Lower leg skin (tissue), 3 donors: ENCODE measurements at regions not wholly inside any gene's neighbourhood (a gene's known extent, or its start where the extent isn't known, plus 50 kb on each side); places are given as distances from the start of the nearest gene placed in this dataset.

Source experiments
- POLR2A ChIP-seq, 2 donors: fragments of 450-650 bp; IDR thresholded peaks; one replicate each; pipeline ENCODE4 v1.6.1; 2016 to 2017; ENCODE audit warnings: antibody characterized with exemption in 2 of 2, mild to moderate bottlenecking in 1 of 2, moderate library complexity in 1 of 2
- TF ChIP-seq, protein P1 (sequence below), 3 donors: fragments of 450-650 bp; IDR thresholded peaks; one replicate each; pipeline ENCODE4 v1.5.1; 2016; ENCODE audit warnings: antibody characterized with exemption in 3 of 3, mild to moderate bottlenecking in 3 of 3, moderate library complexity in 2 of 3

DNA sequence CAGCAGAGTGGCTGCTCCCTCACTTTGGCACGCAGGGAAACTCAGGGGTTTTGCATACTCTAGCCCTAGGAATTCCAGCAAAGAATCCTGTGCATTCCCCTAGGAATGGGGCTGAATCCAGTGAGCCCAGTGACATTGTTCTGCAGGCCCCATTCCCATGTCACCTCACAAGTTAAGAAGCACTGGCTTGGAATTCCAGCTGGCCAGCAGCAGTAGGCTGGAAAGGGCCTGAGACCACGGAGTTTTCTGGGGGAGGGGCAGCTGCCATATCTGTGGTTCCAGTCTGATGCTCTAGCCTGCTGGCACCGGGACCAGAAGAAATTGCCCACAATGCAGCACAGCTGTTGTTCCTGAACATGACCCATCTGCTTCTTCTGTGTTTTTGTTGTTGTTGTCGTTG, 217.6 kb upstream of the DMRTA1 start:
- TF ChIP-seq, protein P1, sequence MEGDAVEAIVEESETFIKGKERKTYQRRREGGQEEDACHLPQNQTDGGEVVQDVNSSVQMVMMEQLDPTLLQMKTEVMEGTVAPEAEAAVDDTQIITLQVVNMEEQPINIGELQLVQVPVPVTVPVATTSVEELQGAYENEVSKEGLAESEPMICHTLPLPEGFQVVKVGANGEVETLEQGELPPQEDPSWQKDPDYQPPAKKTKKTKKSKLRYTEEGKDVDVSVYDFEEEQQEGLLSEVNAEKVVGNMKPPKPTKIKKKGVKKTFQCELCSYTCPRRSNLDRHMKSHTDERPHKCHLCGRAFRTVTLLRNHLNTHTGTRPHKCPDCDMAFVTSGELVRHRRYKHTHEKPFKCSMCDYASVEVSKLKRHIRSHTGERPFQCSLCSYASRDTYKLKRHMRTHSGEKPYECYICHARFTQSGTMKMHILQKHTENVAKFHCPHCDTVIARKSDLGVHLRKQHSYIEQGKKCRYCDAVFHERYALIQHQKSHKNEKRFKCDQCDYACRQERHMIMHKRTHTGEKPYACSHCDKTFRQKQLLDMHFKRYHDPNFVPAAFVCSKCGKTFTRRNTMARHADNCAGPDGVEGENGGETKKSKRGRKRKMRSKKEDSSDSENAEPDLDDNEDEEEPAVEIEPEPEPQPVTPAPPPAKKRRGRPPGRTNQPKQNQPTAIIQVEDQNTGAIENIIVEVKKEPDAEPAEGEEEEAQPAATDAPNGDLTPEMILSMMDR (IDR thresholded peaks at IDR 0.05), result no peak
- no peak for TF ChIP-seq POLR2A (IDR thresholded peaks at IDR 0.05)
